ENCODE measurements at regions not wholly inside any gene's neighbourhood (a gene's known extent, or its start where the extent isn't known, plus 50 kb on each side); places are given as distances from the start of the nearest gene placed in this dataset.

- DNase-seq: no peak
- Histone ChIP-seq H3K27me3 (ENCODE audit: low read depth) (peaks cover 26% of the 10 kb centered on the region), H3K9me3 (replicated peaks) (no peaks in the 10 kb centered on the region), H3K4me3 (no peak overlapping the region), H3K4me1 (peaks cover 7% of the 10 kb centered on the region), H3K27ac (replicated peaks) (no peak overlapping the region), H3K36me3 (no peaks in the 10 kb centered on the region)
- intact Hi-C loops (cut with micrococcal nuclease): no loop called here
- TF ChIP-seq, protein P1, sequence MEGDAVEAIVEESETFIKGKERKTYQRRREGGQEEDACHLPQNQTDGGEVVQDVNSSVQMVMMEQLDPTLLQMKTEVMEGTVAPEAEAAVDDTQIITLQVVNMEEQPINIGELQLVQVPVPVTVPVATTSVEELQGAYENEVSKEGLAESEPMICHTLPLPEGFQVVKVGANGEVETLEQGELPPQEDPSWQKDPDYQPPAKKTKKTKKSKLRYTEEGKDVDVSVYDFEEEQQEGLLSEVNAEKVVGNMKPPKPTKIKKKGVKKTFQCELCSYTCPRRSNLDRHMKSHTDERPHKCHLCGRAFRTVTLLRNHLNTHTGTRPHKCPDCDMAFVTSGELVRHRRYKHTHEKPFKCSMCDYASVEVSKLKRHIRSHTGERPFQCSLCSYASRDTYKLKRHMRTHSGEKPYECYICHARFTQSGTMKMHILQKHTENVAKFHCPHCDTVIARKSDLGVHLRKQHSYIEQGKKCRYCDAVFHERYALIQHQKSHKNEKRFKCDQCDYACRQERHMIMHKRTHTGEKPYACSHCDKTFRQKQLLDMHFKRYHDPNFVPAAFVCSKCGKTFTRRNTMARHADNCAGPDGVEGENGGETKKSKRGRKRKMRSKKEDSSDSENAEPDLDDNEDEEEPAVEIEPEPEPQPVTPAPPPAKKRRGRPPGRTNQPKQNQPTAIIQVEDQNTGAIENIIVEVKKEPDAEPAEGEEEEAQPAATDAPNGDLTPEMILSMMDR (IDR thresholded peaks at IDR 0.05; ENCODE audit: borderline replicate concordance): no peak
Measured at GRCh38 chr22:27627901-27628300, 173.7 kb downstream of the MN1 start.

DNA sequence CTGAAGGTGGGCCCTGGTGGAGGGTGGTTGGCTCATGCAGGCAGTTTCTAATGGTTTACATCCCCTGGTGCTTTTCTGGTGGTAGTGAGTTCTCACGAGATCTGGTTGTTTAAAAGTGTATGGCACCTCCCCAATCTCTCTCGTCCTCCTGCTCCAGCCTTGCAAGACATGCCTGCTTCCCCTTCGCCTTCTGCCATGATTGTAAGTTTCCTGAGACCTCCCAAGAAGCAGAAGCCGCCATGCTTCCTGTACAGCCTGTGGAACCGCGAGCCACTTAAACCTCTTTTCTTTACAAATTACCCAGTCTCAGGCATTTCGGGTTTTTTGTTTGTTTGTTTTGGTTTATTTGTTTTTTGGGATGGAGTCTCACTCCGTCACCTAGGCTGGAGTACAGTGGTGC, 173.2 kb downstream of the MN1 start:
- intact Hi-C loops (cut with micrococcal nuclease): no loop called here
- H3K27me3 ChIP-seq (ENCODE audit: low read depth): peaks cover 26% of the 10 kb centered on the region
- no peak overlapping the region for H3K4me3 ChIP-seq
- H3K9me3 ChIP-seq (replicated peaks): no peaks in the 10 kb centered on the region
- no peaks in the 10 kb centered on the region for H3K36me3 ChIP-seq
- peaks cover 10% of the 10 kb centered on the region for H3K4me1 ChIP-seq
- no peak overlapping the region for H3K27ac ChIP-seq (replicated peaks)
- TF ChIP-seq, protein P1 (IDR thresholded peaks at IDR 0.05; ENCODE audit: borderline replicate concordance): no peak
- DNase-seq: no peak

- Histone ChIP-seq H3K4me1 (peaks cover 14% of the 10 kb centered on the region), H3K27ac (replicated peaks) (no peak overlapping the region), H3K4me3 (no peak overlapping the region), H3K36me3 (no peaks in the 10 kb centered on the region), H3K27me3 (ENCODE audit: low read depth) (peaks cover 26% of the 10 kb centered on the region), H3K9me3 (replicated peaks) (no peaks in the 10 kb centered on the region)
- TF ChIP-seq, protein P1 (IDR thresholded peaks at IDR 0.05; ENCODE audit: borderline replicate concordance): no peak
- DNase-seq: no peak
- intact Hi-C loops (cut with micrococcal nuclease): no loop called here
Measured at GRCh38 chr22:27628891-27629631, 172.5 kb downstream of the MN1 start.

DNA sequence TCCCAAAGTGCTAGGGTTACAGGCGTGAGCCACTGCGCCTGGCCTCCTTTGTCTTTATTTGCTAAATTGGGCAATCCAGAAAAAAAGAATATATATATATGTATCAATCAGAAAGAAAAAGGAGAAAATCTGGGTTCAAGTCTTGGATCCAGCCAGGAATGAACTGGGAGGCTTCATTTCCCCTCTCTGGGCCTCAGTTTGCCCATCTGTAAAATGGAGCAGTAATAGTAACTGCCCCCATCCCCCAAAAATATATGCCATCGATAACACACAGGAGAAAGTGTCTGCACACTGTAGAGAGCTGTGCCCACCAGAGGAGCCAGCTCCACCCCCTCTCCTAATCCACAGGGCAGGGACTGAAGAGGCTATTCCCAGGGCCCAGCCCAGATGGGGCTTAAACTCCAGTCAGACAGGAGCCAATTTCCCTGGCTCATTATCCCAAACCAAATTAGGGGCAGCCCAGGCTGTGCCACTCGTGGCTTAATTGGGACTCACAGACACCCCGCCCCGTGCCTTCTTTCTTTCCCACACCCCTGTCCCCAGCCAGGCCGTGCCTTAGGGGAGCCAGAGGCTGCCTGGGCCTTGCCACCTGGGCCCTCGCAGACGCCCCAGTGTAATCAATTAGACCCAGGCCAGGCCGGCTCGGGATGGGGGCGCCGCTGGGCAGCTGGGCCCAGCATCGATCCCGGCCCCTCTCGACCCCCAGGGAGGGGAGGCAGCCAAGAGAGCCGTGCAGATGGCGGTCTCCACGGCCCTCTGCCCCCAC, 171.5 kb downstream of the MN1 start:
- Histone ChIP-seq H3K4me3 (no peak overlapping the region), H3K4me1 (peaks cover 14% of the 10 kb centered on the region), H3K27ac (replicated peaks) (no peak overlapping the region), H3K36me3 (no peaks in the 10 kb centered on the region), H3K9me3 (replicated peaks) (no peaks in the 10 kb centered on the region), H3K27me3 (ENCODE audit: low read depth) (peaks cover 26% of the 10 kb centered on the region)
- TF ChIP-seq, protein P1 (IDR thresholded peaks at IDR 0.05; ENCODE audit: borderline replicate concordance): no peak
- intact Hi-C loops (cut with micrococcal nuclease): no loop called here
- no peak for DNase-seq

DNA sequence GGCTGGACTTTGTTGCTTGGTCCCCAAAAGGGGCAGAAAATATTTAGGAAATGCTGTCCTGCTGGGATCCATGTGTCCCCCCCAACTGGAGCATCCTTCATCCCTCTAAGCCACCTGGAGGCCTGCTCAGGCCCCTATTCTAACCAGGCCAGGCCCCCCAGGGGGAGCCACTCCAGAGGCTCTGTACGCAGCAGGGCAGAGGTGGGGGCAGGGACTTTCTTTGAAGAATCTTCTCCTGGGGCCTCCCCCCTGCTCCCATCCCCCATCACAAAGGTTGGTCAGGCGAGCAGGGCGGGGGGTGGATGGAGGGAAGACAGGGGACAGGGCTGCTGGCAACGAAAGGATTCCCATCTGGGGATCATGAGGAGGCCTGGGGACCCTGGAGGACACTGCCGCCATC, 170.8 kb downstream of the MN1 start:
- TF ChIP-seq, protein P1 (IDR thresholded peaks at IDR 0.05; ENCODE audit: borderline replicate concordance): no peak
- peaks cover 26% of the 10 kb centered on the region for H3K27me3 ChIP-seq (ENCODE audit: low read depth)
- no peak for DNase-seq
- peaks cover 17% of the 10 kb centered on the region for H3K4me1 ChIP-seq
- no peaks in the 10 kb centered on the region for H3K9me3 ChIP-seq (replicated peaks)
- no peak overlapping the region for H3K27ac ChIP-seq (replicated peaks)
- H3K36me3 ChIP-seq: no peaks in the 10 kb centered on the region
- no peak overlapping the region for H3K4me3 ChIP-seq
- intact Hi-C loops (cut with micrococcal nuclease): no loop called here

All from left ventricle myocardium inferior (tissue), 1 donor.